ENCODE measurements at regions not wholly inside any gene's neighbourhood (a gene's known extent, or its start where the extent isn't known, plus 50 kb on each side); places are given as distances from the start of the nearest gene placed in this dataset.

GRCh38 chr12:24081606-24082005 is 132.1 kb upstream of the SOX5 start:
- DNase-seq (ENCODE audit: low read depth in 2 of 2): no peak

GRCh38 chr12:24081092-24081529 is 131.6 kb upstream of the SOX5 start:
- DNase-seq (ENCODE audit: low read depth in 2 of 2): no peak

GRCh38 chr12:24080465-24080864 is 131.0 kb upstream of the SOX5 start:
- no peak for DNase-seq (ENCODE audit: low read depth in 2 of 2)

GRCh38 chr12:24079083-24079482 is 129.6 kb upstream of the SOX5 start:
- no peak for DNase-seq (ENCODE audit: low read depth in 2 of 2)

GRCh38 chr12:24078318-24078765 is 128.9 kb upstream of the SOX5 start:
- DNase-seq (ENCODE audit: low read depth in 2 of 2): no peak

GRCh38 chr12:24077161-24077560 is 127.7 kb upstream of the SOX5 start:
- no peak for DNase-seq (ENCODE audit: low read depth in 2 of 2)

- DNase-seq (ENCODE audit: low read depth in 2 of 2): no peak
Measured at GRCh38 chr12:24075650-24076049, 126.2 kb upstream of the SOX5 start.

- no peak for DNase-seq (ENCODE audit: low read depth in 2 of 2)
Measured at GRCh38 chr12:24073170-24073810, 123.8 kb upstream of the SOX5 start.

- no peak for DNase-seq (ENCODE audit: low read depth in 2 of 2)
Measured at GRCh38 chr12:24072302-24072701, 122.8 kb upstream of the SOX5 start.

- DNase-seq (ENCODE audit: low read depth in 2 of 2): no peak
Measured at GRCh38 chr12:24071842-24072241, 122.4 kb upstream of the SOX5 start.

GRCh38 chr12:24069532-24070395 is 120.3 kb upstream of the SOX5 start:
- DNase-seq (ENCODE audit: low read depth in 2 of 2): no peak

GRCh38 chr12:24066865-24067264 is 117.4 kb upstream of the SOX5 start:
- no peak for DNase-seq (ENCODE audit: low read depth in 2 of 2)

GRCh38 chr12:24066097-24066496 is 116.6 kb upstream of the SOX5 start:
- no peak for DNase-seq (ENCODE audit: low read depth in 2 of 2)

GRCh38 chr12:24062642-24063245 is 113.3 kb upstream of the SOX5 start:
- DNase-seq (ENCODE audit: low read depth in 2 of 2): no peak

- DNase-seq (ENCODE audit: low read depth in 2 of 2): no peak
Measured at GRCh38 chr12:24060089-24060488, 110.6 kb upstream of the SOX5 start.

GRCh38 chr12:24057920-24058476 is 108.5 kb upstream of the SOX5 start:
- no peak for DNase-seq (ENCODE audit: low read depth in 2 of 2)

- no peak for DNase-seq (ENCODE audit: low read depth in 2 of 2)
Measured at GRCh38 chr12:24055747-24056146, 106.3 kb upstream of the SOX5 start.

- no peak for DNase-seq (ENCODE audit: low read depth in 2 of 2)
Measured at GRCh38 chr12:24054416-24054815, 104.9 kb upstream of the SOX5 start.

GRCh38 chr12:24049728-24050127 is 100.3 kb upstream of the SOX5 start:
- DNase-seq (ENCODE audit: low read depth in 2 of 2): no peak

- no peak for DNase-seq (ENCODE audit: low read depth in 2 of 2)
Measured at GRCh38 chr12:24049101-24049500, 99.6 kb upstream of the SOX5 start.

GRCh38 chr12:24048446-24048845 is 99.0 kb upstream of the SOX5 start:
- no peak for DNase-seq (ENCODE audit: low read depth in 2 of 2)

GRCh38 chr12:24047326-24047725 is 97.9 kb upstream of the SOX5 start:
- DNase-seq (ENCODE audit: low read depth in 2 of 2): no peak
